ENCODE measurements at regions not wholly inside any gene's neighbourhood (a gene's known extent, or its start where the extent isn't known, plus 50 kb on each side); places are given as distances from the start of the nearest gene placed in this dataset.

- no peak for TF ChIP-seq CTCF (IDR thresholded peaks at IDR 0.05)
- no peak for TF ChIP-seq POLR2AphosphoS5 (IDR thresholded peaks at IDR 0.05; ENCODE audit: low read depth, low read length)
- TF ChIP-seq TCF7L2 (IDR thresholded peaks at IDR 0.05; ENCODE audit: low read depth, low read length): no peak
- TF ChIP-seq SIN3A (IDR thresholded peaks at IDR 0.05; ENCODE audit: borderline replicate concordance, insufficient read depth, low read depth, low read length): no peak
Observed at GRCh38 chr13:44649834-44650233, 73.7 kb upstream of the TSC22D1 start.
